SK-N-SH (cell line): ENCODE measurements at regions not wholly inside any gene's neighbourhood (a gene's known extent, or its start where the extent isn't known, plus 50 kb on each side); places are given as distances from the start of the nearest gene placed in this dataset.
"Not testable (repeated sequence)": the region's sequence is repeated elsewhere in the genome, so short reads cannot be mapped to it uniquely, and the experiment has no call there.

ENCODE experiments used
- CTCF ChIA-PET: fragments of 300-600, 350-600 bp; formaldehyde crosslinking; extraction: SDS; loops from one replicate; lab custom pipeline; 2021; lab: Yijun Ruan, JAX
- POLR2A ChIA-PET: fragments of 350-600 bp; sonication (Branson Sonifier 250); formaldehyde crosslinking; extraction: SDS; loops from one replicate; lab custom pipeline; 2020; ENCODE audit warnings: antibody characterized with exemption, inconsistent platforms; lab: Yijun Ruan, JAX
- DNase-seq: peaks from one replicate; pipeline ENCODE4 v3.0.0; 2012
- H2AFZ ChIP-seq: fragments of 200-600 bp; sonication (generic); 2 replicates; pipeline ENCODE4 v1.8.1; 2016; ENCODE audit warnings: antibody characterized with exemption, mild to moderate bottlenecking, low read depth
- H3F3A ChIP-seq: fragments of 200-600 bp; sonication (generic); replicated peaks from 2 replicates; pipeline ENCODE3; 2016; ENCODE audit warnings: antibody characterized with exemption, mild to moderate bottlenecking; ENCODE audit not compliant: insufficient read depth
- H3K27ac ChIP-seq, 2 experiments: fragments of 200-500 bp in 1 of 2; fragments of 200-600 bp in 1 of 2; sonication (Bioruptor generic) in 1 of 2; sonication (generic), shearing (Covaris generic) in 1 of 2; 2 replicates each; pipeline versions ENCODE4 v1.5.1 to v1.6.1; 2014 to 2016; ENCODE audit warnings: low read depth in 2 of 2, inconsistent platforms in 1 of 2, low read length in 1 of 2, mild to moderate bottlenecking in 1 of 2, mixed read lengths in 1 of 2
- H3K27me3 ChIP-seq: fragments of 200-600 bp; sonication (generic), shearing (Covaris generic); 2 replicates; pipeline ENCODE4 v1.6.1; 2016; ENCODE audit warnings: mixed run types; ENCODE audit not compliant: insufficient read depth
- H3K36me3 ChIP-seq, 2 experiments: fragments of 200-500 bp in 1 of 2; fragments of 200-600 bp in 1 of 2; sonication (Bioruptor generic) in 1 of 2; sonication (generic) in 1 of 2; replicated peaks in 1 of 2; 2 replicates each; pipeline versions ENCODE3 to v1.5.1; 2014 to 2016; ENCODE audit warnings: low read length in 1 of 2, mild to moderate bottlenecking in 1 of 2; ENCODE audit not compliant: insufficient read depth in 2 of 2, control insufficient read depth in 1 of 2
- H3K4me1 ChIP-seq, 2 experiments: fragments of 200-500 bp in 1 of 2; fragments of 200-600 bp in 1 of 2; sonication (Bioruptor generic) in 1 of 2; sonication (generic), shearing (Covaris generic) in 1 of 2; 2 replicates each; pipeline versions ENCODE4 v1.5.1 to v1.6.1; 2014 to 2016; ENCODE audit warnings: low read depth in 1 of 2, low read length in 1 of 2, mixed run types in 1 of 2; ENCODE audit not compliant: insufficient read depth in 2 of 2, control insufficient read depth in 1 of 2
- H3K4me2 ChIP-seq: fragments of 200-600 bp; sonication (generic), shearing (Covaris generic); 2 replicates; pipeline ENCODE4 v1.6.1; 2017; ENCODE audit warnings: mixed run types
- H3K4me3 ChIP-seq, 2 experiments: fragments of 200-500 bp in 1 of 2; fragments of 200-600 bp in 1 of 2; sonication (Bioruptor generic) in 1 of 2; sonication (generic), shearing (Covaris generic) in 1 of 2; 2 replicates each; pipeline versions ENCODE4 v1.5.1 to v1.8.1; 2014 to 2016; ENCODE audit warnings: low read depth in 2 of 2, inconsistent platforms in 1 of 2, low read length in 1 of 2, mild to moderate bottlenecking in 1 of 2, mixed read lengths in 1 of 2, moderate library complexity in 1 of 2
- H3K79me2 ChIP-seq: fragments of 200-600 bp; sonication (generic); 2 replicates; pipeline ENCODE4 v1.8.1; 2017; ENCODE audit warnings: mild to moderate bottlenecking; ENCODE audit not compliant: insufficient read depth
- H3K9ac ChIP-seq: fragments of 200-600 bp; sonication (generic); 2 replicates; pipeline ENCODE4 v1.6.1; 2017; ENCODE audit warnings: mixed run types
- H3K9me2 ChIP-seq: fragments of 200-600 bp; sonication (generic); 2 replicates; pipeline ENCODE4 v1.6.1; 2017; ENCODE audit warnings: mixed run types
- H3K9me3 ChIP-seq: fragments of 200-600 bp; sonication (generic); 2 replicates; pipeline ENCODE4 v1.6.1; 2017; ENCODE audit warnings: mixed run types, mild to moderate bottlenecking, moderate library complexity
- H4K20me1 ChIP-seq: fragments of 200-600 bp; sonication (generic); 2 replicates; pipeline ENCODE4 v1.6.1; 2017; ENCODE audit warnings: mild to moderate bottlenecking, mixed run types; ENCODE audit not compliant: insufficient read depth
- EZH2phosphoT487 ChIP-seq: fragments of 200-600 bp; sonication (generic); IDR thresholded peaks from 2 replicates; pipeline ENCODE4 v1.6.1; 2017; ENCODE audit warnings: low read depth, mixed run types, mild to moderate bottlenecking, antibody characterized with exemption, moderate library complexity, borderline replicate concordance
- GABPA ChIP-seq: IDR thresholded peaks from 2 replicates; pipeline ENCODE4 v1.4.0; 2012; ENCODE audit warnings: low read depth, mild to moderate bottlenecking
- GATA2 ChIP-seq: sonication (generic); formaldehyde crosslinking; IDR thresholded peaks from 2 replicates; pipeline ENCODE4 v1.5.0; 2020; ENCODE audit warnings: mild to moderate bottlenecking, missing genetic modification reagents
- MEF2A ChIP-seq: IDR thresholded peaks from 2 replicates; pipeline ENCODE4 v1.4.0; 2012; ENCODE audit warnings: low read depth, borderline replicate concordance
- NFIC ChIP-seq: IDR thresholded peaks from 2 replicates; pipeline ENCODE4 v1.4.0; 2012; ENCODE audit warnings: borderline replicate concordance
- NRF1 ChIP-seq: IDR thresholded peaks from 2 replicates; pipeline ENCODE4 v1.6.1; 2012; ENCODE audit warnings: low read depth, mild to moderate bottlenecking, low read length
- POLR2AphosphoS5 ChIP-seq: IDR thresholded peaks from 2 replicates; pipeline ENCODE4 v1.6.1; 2012; ENCODE audit warnings: low read depth, low read length
- RAD21 ChIP-seq: IDR thresholded peaks from 2 replicates; pipeline ENCODE4 v1.6.1; 2012; ENCODE audit warnings: mild to moderate bottlenecking, low read length
- RFX5 ChIP-seq: IDR thresholded peaks from 2 replicates; pipeline ENCODE4 v1.6.1; 2012; ENCODE audit warnings: mild to moderate bottlenecking, improper control_type of control experiment, low read length
- SIN3A ChIP-seq: IDR thresholded peaks from 2 replicates; pipeline ENCODE4 v1.6.1; 2012; ENCODE audit warnings: low read depth, mild to moderate bottlenecking, low read length, moderate library complexity, borderline replicate concordance
- TEAD4 ChIP-seq: IDR thresholded peaks from 2 replicates; pipeline ENCODE4 v1.4.0; 2012; ENCODE audit warnings: mild to moderate bottlenecking, borderline replicate concordance; ENCODE audit not compliant: insufficient read depth
- YY1 ChIP-seq: IDR thresholded peaks from 2 replicates; pipeline ENCODE4 v1.4.0; 2012; ENCODE audit warnings: low read depth, mild to moderate bottlenecking
- WGBS: methylation state at CpG from one replicate; pipeline ENCODE4 v1.1.6; 2017; ENCODE audit warnings: low lambda C conversion rate; 5-methylcytosine and 5-hydroxymethylcytosine counted together
- TF ChIP-seq, protein P1 (sequence below): IDR thresholded peaks from 2 replicates; pipeline ENCODE4 v1.6.1; 2012; ENCODE audit warnings: mild to moderate bottlenecking, low read depth, low read length, moderate library complexity
- TF ChIP-seq, protein P2 (sequence below): IDR thresholded peaks from 2 replicates; pipeline ENCODE4 v1.4.0; 2012; ENCODE audit warnings: low read depth, borderline replicate concordance
- TF ChIP-seq, protein P3 (sequence below): IDR thresholded peaks from 2 replicates; pipeline ENCODE4 v1.4.0; 2012; ENCODE audit warnings: low read depth

DNA sequence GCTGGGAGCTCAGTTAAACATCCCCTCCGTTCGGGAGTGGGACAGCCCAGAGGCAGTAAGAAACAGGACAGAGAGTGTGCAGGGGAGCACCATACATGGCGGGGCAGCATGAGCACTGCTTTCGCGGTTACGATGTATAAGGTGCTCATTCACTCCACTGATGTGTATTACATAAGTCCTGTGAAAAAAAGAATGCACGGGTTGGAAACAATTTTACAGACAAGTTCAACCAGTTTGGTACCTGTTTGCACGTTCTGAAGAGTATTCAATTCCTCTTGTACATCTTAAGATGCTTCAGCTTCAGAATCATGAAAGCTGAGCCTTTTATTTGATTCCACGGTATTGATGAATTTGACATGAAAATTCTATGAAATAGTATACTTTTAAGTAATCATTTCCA lies 97.8 kb upstream of the NETO1 start:
- Histone ChIP-seq H3K9me3 (no peaks in the 10 kb centered on the region), H3K27ac (no peak overlapping the region), H3F3A (no peaks in the 10 kb centered on the region), H4K20me1 (no peaks in the 10 kb centered on the region), H3K27me3 (no peaks in the 10 kb centered on the region), H3K4me1 (no peaks in the 10 kb centered on the region), H3K9me2 (no peaks in the 10 kb centered on the region), H3K36me3 (no peaks in the 10 kb centered on the region), H2AFZ (no peak overlapping the region), H3K79me2 (no peaks in the 10 kb centered on the region), H3K4me2 (no peak overlapping the region), H3K4me3 (no peak overlapping the region), H3K9ac (no peak overlapping the region)
- no peak for DNase-seq
- ChIA-PET POLR2A (no interaction called here), CTCF (no interaction called here)
- WGBS, result 6% methylated on average over 7 of the region's 9 CpGs
- TF ChIP-seq RAD21 (no peak), EZH2phosphoT487 (no peak), NFIC (no peak), NRF1 (no peak), YY1 (no peak), GABPA (no peak), GATA2 (CRISPR knock-in tag) (no peak), POLR2AphosphoS5 (no peak), RFX5 (no peak), SIN3A (no peak), MEF2A (no peak), TEAD4 (no peak)
- TF ChIP-seq, protein P1, sequence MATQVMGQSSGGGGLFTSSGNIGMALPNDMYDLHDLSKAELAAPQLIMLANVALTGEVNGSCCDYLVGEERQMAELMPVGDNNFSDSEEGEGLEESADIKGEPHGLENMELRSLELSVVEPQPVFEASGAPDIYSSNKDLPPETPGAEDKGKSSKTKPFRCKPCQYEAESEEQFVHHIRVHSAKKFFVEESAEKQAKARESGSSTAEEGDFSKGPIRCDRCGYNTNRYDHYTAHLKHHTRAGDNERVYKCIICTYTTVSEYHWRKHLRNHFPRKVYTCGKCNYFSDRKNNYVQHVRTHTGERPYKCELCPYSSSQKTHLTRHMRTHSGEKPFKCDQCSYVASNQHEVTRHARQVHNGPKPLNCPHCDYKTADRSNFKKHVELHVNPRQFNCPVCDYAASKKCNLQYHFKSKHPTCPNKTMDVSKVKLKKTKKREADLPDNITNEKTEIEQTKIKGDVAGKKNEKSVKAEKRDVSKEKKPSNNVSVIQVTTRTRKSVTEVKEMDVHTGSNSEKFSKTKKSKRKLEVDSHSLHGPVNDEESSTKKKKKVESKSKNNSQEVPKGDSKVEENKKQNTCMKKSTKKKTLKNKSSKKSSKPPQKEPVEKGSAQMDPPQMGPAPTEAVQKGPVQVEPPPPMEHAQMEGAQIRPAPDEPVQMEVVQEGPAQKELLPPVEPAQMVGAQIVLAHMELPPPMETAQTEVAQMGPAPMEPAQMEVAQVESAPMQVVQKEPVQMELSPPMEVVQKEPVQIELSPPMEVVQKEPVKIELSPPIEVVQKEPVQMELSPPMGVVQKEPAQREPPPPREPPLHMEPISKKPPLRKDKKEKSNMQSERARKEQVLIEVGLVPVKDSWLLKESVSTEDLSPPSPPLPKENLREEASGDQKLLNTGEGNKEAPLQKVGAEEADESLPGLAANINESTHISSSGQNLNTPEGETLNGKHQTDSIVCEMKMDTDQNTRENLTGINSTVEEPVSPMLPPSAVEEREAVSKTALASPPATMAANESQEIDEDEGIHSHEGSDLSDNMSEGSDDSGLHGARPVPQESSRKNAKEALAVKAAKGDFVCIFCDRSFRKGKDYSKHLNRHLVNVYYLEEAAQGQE, result no peak
- TF ChIP-seq, protein P2, sequence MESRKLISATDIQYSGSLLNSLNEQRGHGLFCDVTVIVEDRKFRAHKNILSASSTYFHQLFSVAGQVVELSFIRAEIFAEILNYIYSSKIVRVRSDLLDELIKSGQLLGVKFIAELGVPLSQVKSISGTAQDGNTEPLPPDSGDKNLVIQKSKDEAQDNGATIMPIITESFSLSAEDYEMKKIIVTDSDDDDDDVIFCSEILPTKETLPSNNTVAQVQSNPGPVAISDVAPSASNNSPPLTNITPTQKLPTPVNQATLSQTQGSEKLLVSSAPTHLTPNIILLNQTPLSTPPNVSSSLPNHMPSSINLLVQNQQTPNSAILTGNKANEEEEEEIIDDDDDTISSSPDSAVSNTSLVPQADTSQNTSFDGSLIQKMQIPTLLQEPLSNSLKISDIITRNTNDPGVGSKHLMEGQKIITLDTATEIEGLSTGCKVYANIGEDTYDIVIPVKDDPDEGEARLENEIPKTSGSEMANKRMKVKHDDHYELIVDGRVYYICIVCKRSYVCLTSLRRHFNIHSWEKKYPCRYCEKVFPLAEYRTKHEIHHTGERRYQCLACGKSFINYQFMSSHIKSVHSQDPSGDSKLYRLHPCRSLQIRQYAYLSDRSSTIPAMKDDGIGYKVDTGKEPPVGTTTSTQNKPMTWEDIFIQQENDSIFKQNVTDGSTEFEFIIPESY, result no peak
- TF ChIP-seq, protein P3, sequence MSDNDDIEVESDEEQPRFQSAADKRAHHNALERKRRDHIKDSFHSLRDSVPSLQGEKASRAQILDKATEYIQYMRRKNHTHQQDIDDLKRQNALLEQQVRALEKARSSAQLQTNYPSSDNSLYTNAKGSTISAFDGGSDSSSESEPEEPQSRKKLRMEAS, result no peak

DNA sequence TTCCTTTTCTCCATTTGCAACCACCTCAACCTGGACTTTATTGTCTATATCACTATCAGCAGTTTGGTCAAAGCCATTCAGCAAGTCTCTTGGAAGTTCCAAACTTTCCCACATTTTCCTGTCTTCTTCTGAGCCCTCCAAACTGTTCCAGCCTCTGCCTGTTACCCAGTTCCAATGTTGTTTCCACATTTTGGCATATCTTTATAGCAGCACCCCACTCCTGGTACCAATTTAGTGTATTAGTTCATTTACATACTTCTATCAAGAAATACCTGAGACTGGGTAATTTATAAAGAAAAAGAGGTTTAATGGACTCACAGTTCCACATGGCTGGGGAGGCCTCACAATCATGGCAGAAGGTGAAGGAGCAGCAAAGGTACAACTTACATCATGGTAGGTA lies 90.4 kb upstream of the NETO1 start:
- H3K4me3 ChIP-seq, H3K9me2 ChIP-seq, H3K9me3 ChIP-seq, H3F3A ChIP-seq, H3K36me3 ChIP-seq, H3K27me3 ChIP-seq, H4K20me1 ChIP-seq, H3K4me2 ChIP-seq, POLR2A ChIA-PET, CTCF ChIA-PET, H3K79me2 ChIP-seq, H3K27ac ChIP-seq, H3K9ac ChIP-seq, DNase-seq, H2AFZ ChIP-seq, H3K4me1 ChIP-seq: not testable (repeated sequence)
